HG02763 (cell line): ENCODE measurements at regions not wholly inside any gene's neighbourhood (a gene's known extent, or its start where the extent isn't known, plus 50 kb on each side); places are given as distances from the start of the nearest gene placed in this dataset.
"Not testable (repeated sequence)": the region's sequence is repeated elsewhere in the genome, so short reads cannot be mapped to it uniquely, and the experiment has no call there.

Experiments used
- ATAC-seq: cut with Tn5 transposase; IDR thresholded peaks from one replicate; pipeline ENCODE4 v1.9.1; 2021; ENCODE audit warnings: mild to moderate bottlenecking, moderate library complexity; ENCODE audit not compliant: unreplicated experiment

DNA sequence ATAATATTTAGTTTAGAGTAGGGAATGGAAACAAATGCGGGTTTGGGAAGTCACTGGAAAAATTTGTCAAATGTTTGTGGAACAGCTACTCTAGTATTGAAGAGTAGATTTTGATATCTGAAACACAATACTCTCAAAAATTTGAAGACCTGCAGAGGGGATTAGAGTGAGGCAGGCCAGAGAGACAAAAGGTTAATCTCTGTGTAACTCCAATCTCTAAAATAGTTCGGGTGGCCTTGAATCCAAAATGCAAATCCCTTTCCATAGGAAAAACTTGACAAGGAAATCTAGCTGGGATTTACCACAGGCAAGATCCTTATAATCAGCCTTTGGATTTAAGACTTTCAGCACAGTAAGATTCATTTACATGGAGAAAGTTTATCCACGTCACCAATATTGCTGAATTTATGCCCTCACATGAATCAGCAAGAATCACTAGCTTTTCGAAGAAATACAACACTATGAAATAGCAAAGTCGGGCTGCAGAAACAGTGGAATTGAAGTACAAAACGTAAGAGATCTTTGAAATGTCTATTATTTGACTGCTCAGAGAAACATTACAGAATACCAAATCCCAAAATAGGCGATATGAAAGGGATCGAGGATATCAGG, 423.7 kb upstream of the ZNF804A start:
- ATAC-seq, result no peak

DNA sequence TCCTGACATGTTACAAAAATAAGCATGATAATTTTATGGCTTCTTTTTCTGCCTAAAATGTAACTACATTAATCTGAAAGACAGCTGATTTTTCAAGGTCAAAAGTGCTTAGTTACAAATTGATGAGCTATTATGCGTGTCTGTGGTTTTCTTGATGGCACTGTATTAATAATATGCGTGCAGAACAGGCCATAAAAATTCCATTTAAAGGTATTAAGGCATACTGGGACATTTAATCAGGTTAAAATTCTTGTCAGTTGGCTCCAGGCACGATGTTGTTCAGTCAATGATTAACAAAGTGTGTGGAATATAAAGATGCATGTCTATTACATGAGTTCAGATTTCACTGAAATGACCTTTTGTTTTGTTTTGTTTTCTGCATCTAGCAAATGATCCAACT, 420.1 kb upstream of the ZNF804A start:
- ATAC-seq, result no peak

DNA sequence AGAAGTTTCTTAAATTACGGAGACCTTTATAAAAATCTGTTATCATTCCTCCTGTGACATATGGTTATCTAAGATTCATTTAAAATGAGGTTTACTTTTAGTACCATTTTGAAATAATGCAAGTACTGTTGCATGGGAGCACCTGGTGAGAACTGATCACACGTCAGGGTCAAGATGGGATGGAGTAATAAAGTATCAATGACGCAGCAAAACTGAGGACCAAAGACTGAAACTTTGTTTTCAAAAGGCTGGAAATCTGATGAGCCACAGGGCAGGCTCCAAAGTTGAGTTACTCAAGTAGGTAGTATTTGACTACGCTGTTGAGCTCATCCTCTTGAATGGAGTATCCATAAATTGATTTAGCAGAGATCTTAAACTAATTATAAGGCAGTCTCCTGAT, 411.9 kb upstream of the ZNF804A start:
- no peak for ATAC-seq

DNA sequence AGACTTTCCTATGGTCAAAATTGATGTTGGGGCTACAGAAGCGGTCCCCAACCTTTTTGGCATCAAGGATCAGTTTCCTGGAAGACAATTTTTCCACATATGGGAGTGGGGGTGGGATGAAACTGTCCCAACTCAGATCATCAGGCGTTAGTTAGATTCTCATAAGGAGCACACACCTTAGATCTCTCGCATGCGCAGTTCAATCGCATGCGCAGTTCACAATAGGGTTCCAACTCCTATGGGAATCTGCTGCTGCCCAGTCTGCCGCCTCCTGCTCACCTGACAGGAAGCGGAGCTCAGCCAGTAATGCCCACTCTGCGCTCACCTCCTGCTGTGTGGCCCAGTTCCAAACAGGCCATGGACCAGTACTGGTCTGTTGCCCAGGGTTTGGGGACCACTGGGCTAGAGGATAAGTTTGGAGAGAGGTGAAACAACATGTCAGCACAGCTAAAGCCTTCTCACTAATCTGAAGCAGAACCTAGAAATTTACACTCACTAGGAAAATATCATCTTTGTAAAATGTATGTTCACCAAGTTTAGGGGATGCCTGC, 410.8 kb upstream of the ZNF804A start:
- no peak for ATAC-seq

DNA sequence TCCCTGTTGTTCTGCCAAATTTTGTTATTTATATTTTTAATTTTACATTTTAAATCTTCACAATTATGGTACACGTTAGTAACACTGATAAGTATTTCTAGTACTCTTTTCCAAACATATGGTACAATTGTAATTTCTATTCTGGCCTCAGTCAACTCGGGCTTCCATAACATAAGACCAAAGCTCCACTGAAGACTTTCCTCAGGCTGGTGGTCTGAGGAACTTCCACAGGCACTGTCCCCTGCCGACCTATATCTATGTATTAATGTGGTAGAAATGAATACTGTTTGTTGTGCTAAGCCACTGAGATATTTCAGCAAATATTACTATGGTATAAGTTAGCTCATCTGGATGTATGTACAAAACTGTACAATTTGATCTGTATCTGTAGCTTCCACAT, 407.6 kb upstream of the ZNF804A start:
- no peak for ATAC-seq

DNA sequence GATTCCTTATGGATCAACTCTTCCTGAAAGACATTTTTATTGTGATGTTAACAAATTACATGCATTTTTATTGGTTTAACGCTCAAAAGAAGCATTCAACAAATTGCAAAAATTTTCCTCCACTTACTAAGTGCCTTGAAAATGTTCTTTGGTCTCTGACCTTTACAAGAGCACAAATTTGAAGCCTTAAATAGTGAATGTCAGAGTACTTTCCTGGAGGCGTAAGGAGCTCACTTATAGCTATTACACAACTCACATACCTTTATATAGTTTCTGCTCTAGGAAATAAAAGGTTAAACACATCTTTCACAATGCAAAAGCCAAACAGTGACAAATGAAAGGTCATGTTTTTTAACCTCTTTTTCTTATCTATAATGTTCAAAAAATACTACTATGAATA, 405.7 kb upstream of the ZNF804A start:
- ATAC-seq, result no peak

DNA sequence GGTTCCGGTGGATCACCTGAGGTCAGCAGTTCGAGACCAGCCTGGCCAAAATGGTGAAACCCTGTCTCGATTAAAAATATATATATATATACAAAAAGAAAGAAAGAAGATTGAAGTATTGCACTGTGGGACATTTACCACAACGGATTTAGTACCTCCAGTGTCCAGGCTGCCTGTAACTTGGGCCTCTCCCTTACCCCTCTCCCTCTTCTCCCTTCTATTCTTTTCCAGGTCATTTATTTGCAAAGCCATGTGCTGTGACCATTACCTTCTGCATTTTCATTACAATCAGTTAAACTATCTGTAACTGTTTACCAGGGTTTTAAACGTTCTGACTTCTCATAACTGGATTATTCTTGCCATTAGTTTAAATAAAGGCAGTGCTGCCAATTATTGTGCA, 400.9 kb upstream of the ZNF804A start:
- no peak for ATAC-seq

DNA sequence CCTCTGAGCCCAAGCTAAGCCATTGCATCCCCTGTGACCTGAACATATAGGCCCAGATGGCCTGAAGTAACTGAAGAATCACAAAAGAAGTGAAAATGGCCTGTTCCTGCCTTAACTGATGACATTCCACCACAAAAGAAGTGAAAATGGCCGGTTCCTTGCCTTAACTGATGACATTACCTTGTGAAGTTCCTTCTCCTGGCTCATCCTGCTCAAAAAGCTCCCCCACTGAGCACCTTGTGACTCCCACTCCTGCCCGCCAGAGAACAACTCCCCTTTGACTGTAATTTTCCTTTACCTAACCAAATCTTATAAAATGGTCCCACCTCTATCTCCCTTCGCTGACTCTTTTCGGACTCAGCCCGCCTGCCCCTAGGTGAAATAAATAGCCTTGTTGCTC, 399.5 kb upstream of the ZNF804A start:
- ATAC-seq, result not testable (repeated sequence)

DNA sequence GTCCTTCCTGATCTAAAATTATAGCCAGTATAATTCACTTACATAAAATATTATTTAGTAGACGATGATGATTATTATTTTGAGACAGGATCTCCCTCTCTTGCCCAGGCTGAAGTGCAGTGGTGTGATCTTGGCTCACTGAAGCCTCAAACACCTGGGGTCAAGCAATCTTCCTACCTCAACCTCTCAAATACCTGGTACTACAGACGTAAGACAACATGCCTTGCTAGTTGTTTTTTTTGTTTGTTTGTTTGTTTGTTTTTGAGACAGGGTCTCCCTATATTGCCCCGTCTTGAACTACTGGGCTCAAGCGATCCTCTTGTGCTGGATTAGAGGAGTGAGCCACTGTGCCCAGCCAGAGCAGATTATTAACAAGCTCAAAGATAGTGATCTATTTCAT, 399.1 kb upstream of the ZNF804A start:
- no peak for ATAC-seq

DNA sequence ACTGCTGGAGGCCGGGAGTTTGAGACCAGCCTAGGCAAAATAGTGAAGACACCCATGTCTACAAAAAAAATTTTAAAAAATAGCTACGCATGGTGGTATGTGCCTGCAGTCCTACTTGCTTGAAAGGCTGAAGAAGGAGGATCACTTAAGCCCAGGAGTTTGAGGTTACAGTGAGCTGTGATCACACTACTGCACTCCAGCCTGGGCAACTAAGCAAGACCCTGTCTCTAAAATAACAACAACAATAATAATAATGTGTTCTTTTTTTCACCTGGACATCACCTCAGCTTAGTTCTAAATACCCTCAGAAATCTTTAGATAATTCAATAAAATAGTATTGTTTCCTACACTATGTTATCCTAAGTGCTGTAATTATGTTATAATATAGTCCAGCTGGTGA, 397.1 kb upstream of the ZNF804A start:
- ATAC-seq, result no peak

DNA sequence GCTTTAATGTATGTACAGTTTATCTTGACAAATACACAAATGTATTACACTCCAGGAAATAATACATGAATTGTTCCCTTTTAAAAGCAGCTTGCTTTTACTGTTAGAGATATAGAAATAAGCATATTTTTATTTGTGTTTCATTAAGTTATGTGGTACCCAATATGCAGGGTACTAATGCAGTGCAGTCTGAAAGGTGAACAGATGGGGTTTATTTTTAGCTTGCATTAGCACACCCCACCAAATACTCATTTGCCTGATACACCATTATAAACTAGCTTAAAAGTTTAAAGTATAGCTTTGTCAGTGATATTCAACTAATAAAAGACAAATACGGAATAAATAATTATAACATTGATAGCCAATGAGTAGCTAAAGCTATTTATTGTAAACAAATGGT, 394.7 kb upstream of the ZNF804A start:
- ATAC-seq, result no peak

DNA sequence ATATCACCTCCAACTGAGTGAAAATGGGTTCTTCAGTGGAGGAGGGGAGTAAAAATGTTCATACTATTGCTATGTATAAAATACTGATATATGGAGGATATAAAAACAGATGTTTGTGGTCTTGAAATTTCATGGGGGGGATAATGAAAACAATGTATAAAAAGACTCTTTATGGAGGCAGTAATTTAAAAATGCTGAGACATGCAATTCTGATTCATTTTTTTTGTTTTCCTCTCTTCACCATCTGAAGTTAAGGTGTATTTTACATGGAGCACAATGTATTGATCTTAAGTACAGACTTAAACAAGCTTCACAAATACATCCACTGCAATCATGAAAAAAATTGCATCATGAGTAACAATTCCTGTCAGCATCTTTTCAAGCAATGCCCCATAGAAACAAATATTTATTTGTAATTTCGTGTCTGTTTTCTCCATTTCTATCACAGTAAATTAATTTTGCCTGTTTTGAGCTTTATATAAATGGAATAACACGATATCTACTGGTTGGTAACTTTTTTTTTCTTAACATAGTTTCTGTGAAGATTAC, 393.2 kb upstream of the ZNF804A start:
- ATAC-seq, result no peak

DNA sequence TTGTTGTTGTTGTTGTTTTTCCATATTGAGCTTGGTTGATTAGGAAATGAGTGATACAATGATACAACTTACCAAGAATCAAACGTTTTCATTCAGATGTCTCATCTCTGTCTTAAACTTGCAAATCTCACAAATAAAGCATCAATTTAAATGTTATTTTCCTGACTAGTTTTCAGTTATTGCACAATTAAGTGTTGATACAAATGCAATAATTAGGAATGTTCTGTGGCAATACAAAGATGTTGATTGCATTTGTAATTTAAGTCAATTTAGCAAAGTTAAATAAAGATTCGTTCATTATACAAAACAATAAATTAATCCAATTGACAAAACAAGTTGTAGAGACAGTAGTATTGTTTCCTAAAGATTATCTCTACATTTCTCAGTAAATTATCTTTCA, 392.3 kb upstream of the ZNF804A start:
- ATAC-seq, result no peak

DNA sequence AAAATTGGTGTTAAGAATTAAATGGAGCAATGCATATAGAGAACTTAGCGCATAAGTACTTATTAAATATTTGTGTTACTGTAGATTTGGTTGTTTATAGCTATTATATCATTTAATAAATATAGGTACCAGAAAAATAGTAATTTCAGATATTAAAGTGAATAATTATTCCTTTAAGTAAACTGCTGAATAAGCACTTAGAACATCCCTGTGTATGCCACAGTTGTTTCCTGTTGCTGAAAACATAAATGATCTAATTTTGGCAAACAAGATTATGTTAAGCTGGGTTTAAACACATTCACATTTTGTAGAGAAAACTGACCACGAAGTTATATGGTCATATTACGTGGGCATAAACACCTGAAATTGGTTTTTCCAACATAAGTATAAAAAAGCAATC, 388.0 kb upstream of the ZNF804A start:
- no peak for ATAC-seq

DNA sequence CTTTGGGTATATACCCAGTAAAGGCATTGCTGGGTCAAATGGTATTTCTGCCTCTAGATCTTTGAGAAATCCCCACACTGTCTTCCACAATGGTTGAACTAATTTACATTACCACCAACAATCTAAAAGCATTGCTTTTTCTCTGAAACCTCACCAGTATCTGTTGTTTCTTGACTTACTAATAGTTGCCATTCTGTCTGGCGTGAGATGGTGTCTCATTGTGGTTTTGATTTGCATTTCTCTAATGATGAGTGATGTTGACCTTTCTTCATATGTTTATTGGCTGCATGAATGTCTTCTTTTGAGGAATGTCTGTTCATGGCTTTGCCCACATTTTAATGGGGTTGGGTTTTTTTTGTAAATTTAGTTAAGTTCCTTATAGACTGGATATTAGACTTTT, 382.6 kb upstream of the ZNF804A start:
- ATAC-seq, result peak; percentile 61

DNA sequence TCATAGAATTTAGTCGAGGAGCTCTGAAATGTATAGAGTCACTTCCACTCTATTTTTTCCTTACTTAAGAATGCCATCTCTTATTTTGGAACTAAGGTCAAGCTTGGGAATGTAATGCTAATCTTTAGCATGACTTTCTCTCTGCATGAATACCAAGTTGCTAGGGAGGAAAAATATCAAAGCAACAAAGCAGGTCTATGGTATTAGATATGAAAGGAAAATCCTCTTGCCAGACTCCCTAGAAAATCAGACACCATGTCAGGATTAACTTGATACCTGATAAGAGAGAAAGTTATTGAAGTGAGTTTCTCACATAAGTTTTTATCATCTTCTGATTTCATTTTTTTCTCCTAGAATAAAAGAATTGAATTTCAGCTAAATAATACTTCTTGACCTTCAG, 341.7 kb upstream of the ZNF804A start:
- no peak for ATAC-seq

DNA sequence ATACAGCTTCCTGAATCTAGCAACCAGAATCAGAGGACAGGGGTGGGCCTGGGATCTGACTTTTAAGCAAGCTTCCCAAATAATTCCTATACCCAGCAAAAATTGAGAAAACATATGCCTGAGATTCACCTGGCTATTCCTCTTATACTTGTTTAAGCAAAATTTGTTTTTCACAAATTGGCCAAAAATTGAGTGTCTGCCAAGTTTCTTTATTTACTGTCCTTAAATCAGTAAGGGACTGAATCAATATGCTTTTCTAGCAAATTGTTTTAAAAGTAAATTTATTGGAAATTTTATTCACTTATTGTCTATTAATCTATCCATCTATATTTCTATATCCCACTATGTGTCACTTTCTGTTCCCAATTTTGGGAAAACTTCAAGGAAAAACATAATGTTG, 337.0 kb upstream of the ZNF804A start:
- ATAC-seq, result no peak

DNA sequence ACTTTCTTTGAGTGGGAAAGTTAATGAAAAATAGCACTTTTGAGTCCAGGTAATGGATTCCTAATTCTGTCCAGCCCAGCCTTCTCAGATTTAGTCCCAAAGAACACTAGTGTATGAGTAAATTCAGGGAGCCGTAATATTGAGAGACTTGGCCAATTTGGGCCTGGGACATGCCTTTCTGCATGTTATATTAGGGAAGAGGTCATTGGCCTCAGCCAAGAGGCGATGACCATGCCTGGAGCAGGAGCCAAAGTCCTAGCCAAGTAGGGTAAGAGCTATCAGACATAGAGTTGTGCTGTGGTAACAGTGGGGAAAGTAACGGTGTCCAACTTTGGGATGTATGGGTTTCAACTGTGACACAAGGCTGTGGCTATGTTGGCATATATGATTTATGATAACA, 336.5 kb upstream of the ZNF804A start:
- ATAC-seq, result no peak

DNA sequence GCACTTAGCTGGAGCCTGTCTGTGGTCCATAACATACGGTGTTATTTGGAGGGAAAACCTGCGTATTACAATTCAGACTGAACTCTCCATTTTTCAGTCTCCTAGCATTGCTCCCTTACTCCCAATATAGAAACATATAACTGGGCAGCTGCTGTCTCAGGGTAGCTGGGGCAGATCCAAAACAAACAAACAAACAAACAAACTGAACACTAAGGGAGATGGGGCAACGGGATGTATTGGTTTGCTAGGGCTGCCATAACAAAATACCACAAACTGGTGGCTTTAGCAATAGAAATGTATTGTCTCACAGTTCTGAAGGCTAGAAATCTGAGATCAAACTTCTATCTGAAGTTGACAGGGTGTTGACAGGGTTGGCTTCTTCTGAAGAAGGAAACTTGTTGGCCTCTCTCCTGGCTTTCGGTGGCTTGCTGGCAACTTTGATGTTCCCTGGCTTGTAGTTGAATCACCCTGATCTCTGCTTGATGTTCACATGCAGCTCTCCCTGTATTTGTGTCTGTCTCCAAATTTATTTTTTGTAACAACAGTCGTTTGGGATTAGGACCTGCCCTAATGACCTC, 329.3 kb upstream of the ZNF804A start:
- ATAC-seq, result no peak

DNA sequence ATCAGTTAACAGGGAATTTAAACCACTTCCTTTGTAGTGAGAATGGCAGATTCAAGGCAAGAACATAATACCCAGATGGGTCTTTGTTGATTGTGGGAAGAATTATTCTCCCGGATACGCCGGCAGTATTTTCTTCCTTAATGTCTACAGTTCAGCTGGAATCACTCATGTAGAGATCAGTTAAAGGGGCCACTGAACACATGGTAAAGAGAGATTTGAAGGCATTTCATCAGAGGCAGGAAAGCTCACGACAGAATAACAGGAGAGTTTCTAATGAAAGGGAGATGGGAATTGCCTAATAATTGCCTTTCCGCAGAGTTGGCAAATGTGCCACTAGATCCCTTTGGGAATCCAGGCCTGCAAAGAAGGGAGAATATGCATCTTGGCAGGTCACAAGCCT, 327.7 kb upstream of the ZNF804A start:
- ATAC-seq, result no peak

DNA sequence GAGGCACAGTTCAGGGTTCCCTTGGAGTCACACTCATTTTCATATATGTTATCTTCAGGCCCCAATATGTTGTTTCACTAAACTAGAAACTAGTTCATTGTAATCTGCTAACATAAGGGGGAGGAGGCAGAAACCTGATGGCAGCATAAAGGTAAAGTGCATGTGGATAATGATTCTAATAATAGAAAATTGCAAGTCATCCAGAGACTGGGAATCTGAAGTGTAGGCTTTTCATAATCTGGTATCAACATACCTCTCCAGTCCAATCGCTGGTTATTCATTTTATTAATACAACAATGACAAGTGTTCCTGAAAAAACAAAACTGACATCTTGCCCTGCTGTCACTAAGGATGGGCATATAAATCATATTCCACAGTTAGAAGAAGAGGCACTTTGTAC, 326.3 kb upstream of the ZNF804A start:
- no peak for ATAC-seq

DNA sequence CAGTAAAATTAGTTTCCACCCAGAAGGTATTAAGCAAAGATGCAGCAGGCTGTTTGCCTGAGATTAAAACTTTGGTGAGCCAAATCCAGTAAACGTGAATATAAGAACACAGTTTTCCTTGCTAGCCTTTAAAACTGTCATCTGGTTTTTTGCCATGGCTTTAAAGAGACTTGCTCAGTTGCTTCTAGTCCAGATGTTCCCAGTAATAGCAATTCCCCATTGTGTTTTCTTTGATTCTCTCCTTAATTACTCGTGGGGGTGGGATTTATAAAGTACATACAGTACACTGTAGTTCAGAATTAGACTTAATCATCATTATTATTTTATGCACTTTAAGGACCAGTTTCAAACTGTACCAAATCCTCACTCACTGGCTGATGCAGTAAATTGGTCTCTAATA, 303.5 kb upstream of the ZNF804A start:
- ATAC-seq, result no peak

DNA sequence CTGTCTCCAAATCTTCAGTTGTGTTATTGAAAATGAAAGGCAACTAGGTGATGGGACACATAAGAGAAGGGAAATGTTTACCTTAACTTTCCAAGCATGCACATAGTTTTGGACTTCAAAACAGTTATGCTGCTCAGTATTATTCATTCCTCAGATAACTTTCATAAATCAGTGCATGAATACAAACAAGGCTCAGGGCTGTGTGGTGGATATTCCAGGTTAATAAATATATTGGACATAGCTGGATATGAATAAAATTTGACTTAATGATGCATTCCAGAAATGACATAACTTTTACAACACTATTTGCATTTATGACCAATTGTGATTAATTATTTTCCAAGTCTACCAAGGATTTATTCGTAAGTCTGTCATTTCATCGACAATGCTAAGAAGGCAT, 301.2 kb upstream of the ZNF804A start:
- ATAC-seq, result no peak
